ENCODE measurements at regions not wholly inside any gene's neighbourhood (a gene's known extent, or its start where the extent isn't known, plus 50 kb on each side); places are given as distances from the start of the nearest gene placed in this dataset.

GRCh38 chr13:57558051-57558467 is 73.5 kb upstream of the PCDH17 start:
- Histone ChIP-seq H3K9me3 (ENCODE audit: control extremely low read depth in 1 of 5, control insufficient read depth in 4 of 5, insufficient read depth in 2 of 5, low read depth in 1 of 5, low read length in 4 of 5) (no peaks in the 10 kb centered on the region), H3K4me1 (ENCODE audit: control extremely low read depth in 1 of 4, control insufficient read depth in 4 of 4, insufficient read depth in 4 of 4, low read length in 3 of 4) (no peaks in the 10 kb centered on the region), H3K36me3 (ENCODE audit: control insufficient read depth in 4 of 4, insufficient read depth in 4 of 4, low read length in 3 of 4) (no peaks in the 10 kb centered on the region), H3K27me3 (replicated peaks in 2 of 5; ENCODE audit: control insufficient read depth in 4 of 5, insufficient read depth in 5 of 5, low read length in 4 of 5) (no peaks in the 10 kb centered on the region), H3K27ac (ENCODE audit: insufficient read depth in 1 of 2, low read depth in 1 of 2, low read length in 2 of 2, poor library complexity in 1 of 2, severe bottlenecking in 2 of 2) (no peak overlapping the region), H3K4me3 (ENCODE audit: control insufficient read depth in 1 of 7, extremely low read depth in 1 of 7, insufficient read depth in 4 of 7, low read depth in 2 of 7, low read length in 6 of 7) (no peak overlapping the region)
- POLR2A ChIA-PET: no interaction called here
- CTCF ChIA-PET: no interaction called here
- DNase-seq: peak in 2 of 3 donors; percentile 18 to 26
- WGBS (ENCODE audit: insufficient coverage): 25% methylated on average over 4 of the region's 4 CpGs

- DNase-seq: no peak
- Histone ChIP-seq H3K36me3 (ENCODE audit: control insufficient read depth in 4 of 4, insufficient read depth in 4 of 4, low read length in 3 of 4) (no peaks in the 10 kb centered on the region), H3K9me3 (ENCODE audit: control extremely low read depth in 1 of 5, control insufficient read depth in 4 of 5, insufficient read depth in 2 of 5, low read depth in 1 of 5, low read length in 4 of 5) (no peaks in the 10 kb centered on the region), H3K27me3 (replicated peaks in 2 of 5; ENCODE audit: control insufficient read depth in 4 of 5, insufficient read depth in 5 of 5, low read length in 4 of 5) (no peaks in the 10 kb centered on the region), H3K27ac (ENCODE audit: insufficient read depth in 1 of 2, low read depth in 1 of 2, low read length in 2 of 2, poor library complexity in 1 of 2, severe bottlenecking in 2 of 2) (no peak overlapping the region), H3K4me1 (ENCODE audit: control extremely low read depth in 1 of 4, control insufficient read depth in 4 of 4, insufficient read depth in 4 of 4, low read length in 3 of 4) (peaks cover 0 to 6% (median 0%) of the 10 kb centered on the region in 4 experiments), H3K4me3 (ENCODE audit: control insufficient read depth in 1 of 7, extremely low read depth in 1 of 7, insufficient read depth in 4 of 7, low read depth in 2 of 7, low read length in 6 of 7) (no peak overlapping the region)
- CTCF ChIA-PET: no interaction called here
- WGBS (ENCODE audit: insufficient coverage): no CpG with 5 or more reads among the region's 2 CpGs
- POLR2A ChIA-PET: no interaction called here
Measured at GRCh38 chr13:57568865-57569264, 62.7 kb upstream of the PCDH17 start.

DNA sequence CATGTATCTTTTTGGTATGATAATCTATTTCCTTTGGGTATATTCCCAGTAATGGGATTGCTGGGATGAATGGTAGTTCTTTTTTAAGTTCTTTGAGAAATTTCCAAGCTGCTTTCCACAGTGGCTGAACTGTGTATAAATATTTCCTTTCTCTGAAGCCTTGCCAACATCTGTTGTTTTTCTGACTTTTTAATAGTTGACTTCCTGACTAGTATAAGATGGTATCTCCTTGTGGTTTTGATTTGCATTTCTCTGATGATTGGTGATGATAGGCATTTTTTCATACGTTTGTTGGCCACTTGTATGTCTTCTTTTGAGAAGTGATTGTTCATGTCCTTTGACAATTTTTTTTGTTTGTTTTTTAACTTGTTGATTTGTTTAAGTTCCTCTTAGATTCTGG is 61.6 kb upstream of the PCDH17 start:
- peaks cover 0 to 3% (median 0%) of the 10 kb centered on the region in 5 experiments for H3K9me3 ChIP-seq (ENCODE audit: control extremely low read depth in 1 of 5, control insufficient read depth in 4 of 5, insufficient read depth in 2 of 5, low read depth in 1 of 5, low read length in 4 of 5)
- ChIA-PET CTCF (no interaction called here), POLR2A (no interaction called here)
- peaks cover 0 to 6% (median 0%) of the 10 kb centered on the region in 4 experiments for H3K4me1 ChIP-seq (ENCODE audit: control extremely low read depth in 1 of 4, control insufficient read depth in 4 of 4, insufficient read depth in 4 of 4, low read length in 3 of 4)
- 0% methylated on average over 1 of the region's 1 CpG for WGBS (ENCODE audit: insufficient coverage)
- no peak overlapping the region for H3K4me3 ChIP-seq (ENCODE audit: control insufficient read depth in 1 of 7, extremely low read depth in 1 of 7, insufficient read depth in 4 of 7, low read depth in 2 of 7, low read length in 6 of 7)
- H3K27ac ChIP-seq (ENCODE audit: insufficient read depth in 1 of 2, low read depth in 1 of 2, low read length in 2 of 2, poor library complexity in 1 of 2, severe bottlenecking in 2 of 2): no peak overlapping the region
- DNase-seq: peak in 2 of 3 donors; percentile 25 to 52
- H3K36me3 ChIP-seq (ENCODE audit: control insufficient read depth in 4 of 4, insufficient read depth in 4 of 4, low read length in 3 of 4): no peaks in the 10 kb centered on the region
- H3K27me3 ChIP-seq (replicated peaks in 2 of 5; ENCODE audit: control insufficient read depth in 4 of 5, insufficient read depth in 5 of 5, low read length in 4 of 5): no peaks in the 10 kb centered on the region
